Uterus (tissue), 3 donors: ENCODE measurements at regions not wholly inside any gene's neighbourhood (a gene's known extent, or its start where the extent isn't known, plus 50 kb on each side); places are given as distances from the start of the nearest gene placed in this dataset.

Experiments
- DNase-seq, 2 donors: peaks; one replicate each; pipeline ENCODE4 v3.0.0-alpha.2; 2019 to 2020
- H3K27ac ChIP-seq, 2 donors: fragments of 200-600 bp; sonication (generic); 1 replicate in 1 of 2; 2 replicates in 1 of 2; pipeline ENCODE4 v1.5.1; 2016 to 2018
- H3K27me3 ChIP-seq, 2 donors: fragments of 200-600 bp; sonication (generic); one replicate each; pipeline ENCODE4 v1.5.1; 2018 to 2019; ENCODE audit warnings: control low read depth in 1 of 2
- H3K36me3 ChIP-seq, 2 donors: fragments of 200-600 bp; sonication (generic); one replicate each; pipeline ENCODE4 v1.5.1; 2019; ENCODE audit warnings: control low read depth in 1 of 2
- H3K4me1 ChIP-seq, 2 donors: fragments of 200-600 bp; sonication (generic); one replicate each; pipeline ENCODE4 v1.5.1; 2018 to 2019; ENCODE audit warnings: control low read depth in 1 of 2
- H3K4me3 ChIP-seq, 2 donors: fragments of 200-600 bp; sonication (generic); 1 replicate in 1 of 2; 2 replicates in 1 of 2; pipeline ENCODE4 v1.5.1; 2018 to 2019; ENCODE audit warnings: mild to moderate bottlenecking in 1 of 2
- H3K9me3 ChIP-seq, 2 donors: fragments of 200-600 bp; sonication (generic); one replicate each; pipeline ENCODE4 v1.5.1; 2019; ENCODE audit warnings: control low read depth in 1 of 2
- CTCF ChIP-seq, 4 experiments: fragments of 200-600 bp in 2 of 4; fragments of 450-650 bp in 2 of 4; sonication (generic) in 2 of 4; IDR thresholded peaks; one replicate each; pipeline ENCODE4 v1.5.1; 2016 to 2019; ENCODE audit warnings: antibody characterized with exemption in 4 of 4, mild to moderate bottlenecking in 2 of 4, moderate library complexity in 1 of 4
- POLR2A ChIP-seq, 2 donors: fragments of 450-650 bp; IDR thresholded peaks; one replicate each; pipeline ENCODE4 v1.6.1; 2016; ENCODE audit warnings: antibody characterized with exemption in 2 of 2, mild to moderate bottlenecking in 1 of 2, moderate library complexity in 1 of 2
- intact Hi-C: fragments of 100-400 bp; cut with DNase I; formaldehyde crosslinking; loops from one replicate; pipeline ENCODE4 v1.15.1; 2023; ENCODE audit warnings: low total_unique reads
- donor health status: DM: yes; HTN: yes; CAD: no.

GRCh38 chr13:40076765-40077362 lies 421.4 kb downstream of the COG6 start:
- no peaks in the 10 kb centered on the region for H3K9me3 ChIP-seq
- no peak overlapping the region for H3K4me3 ChIP-seq
- no peaks in the 10 kb centered on the region for H3K27me3 ChIP-seq
- DNase-seq: no peak
- no peaks in the 10 kb centered on the region for H3K36me3 ChIP-seq
- TF ChIP-seq POLR2A (IDR thresholded peaks at IDR 0.05) (no peak), CTCF (IDR thresholded peaks at IDR 0.05) (no peak)
- intact Hi-C loops: no loop called here
- H3K4me1 ChIP-seq: no peaks in the 10 kb centered on the region
- H3K27ac ChIP-seq: no peak overlapping the region

- Histone ChIP-seq H3K4me1 (no peaks in the 10 kb centered on the region), H3K9me3 (no peaks in the 10 kb centered on the region), H3K27ac (no peak overlapping the region), H3K4me3 (no peak overlapping the region), H3K36me3 (no peaks in the 10 kb centered on the region), H3K27me3 (no peaks in the 10 kb centered on the region)
- DNase-seq: no peak
- intact Hi-C loops: no loop called here
- TF ChIP-seq CTCF (IDR thresholded peaks at IDR 0.05): no peak
- TF ChIP-seq POLR2A (IDR thresholded peaks at IDR 0.05): no peak
These were observed 422.1 kb downstream of the COG6 start for GRCh38 chr13:40077396-40078027.

GRCh38 chr13:40079721-40080120 lies 424.3 kb downstream of the COG6 start:
- H3K4me1 ChIP-seq: no peaks in the 10 kb centered on the region
- no peak overlapping the region for H3K4me3 ChIP-seq
- intact Hi-C loops: no loop called here
- TF ChIP-seq POLR2A (IDR thresholded peaks at IDR 0.05): no peak
- DNase-seq: no peak
- H3K27ac ChIP-seq: no peak overlapping the region
- no peaks in the 10 kb centered on the region for H3K9me3 ChIP-seq
- no peaks in the 10 kb centered on the region for H3K27me3 ChIP-seq
- no peaks in the 10 kb centered on the region for H3K36me3 ChIP-seq

- Histone ChIP-seq H3K4me1 (no peaks in the 10 kb centered on the region), H3K4me3 (no peak overlapping the region), H3K36me3 (no peaks in the 10 kb centered on the region), H3K27me3 (no peaks in the 10 kb centered on the region), H3K27ac (no peak overlapping the region), H3K9me3 (no peaks in the 10 kb centered on the region)
- DNase-seq: no peak
- intact Hi-C loops: no loop called here
- TF ChIP-seq POLR2A (IDR thresholded peaks at IDR 0.05): no peak
- TF ChIP-seq CTCF (IDR thresholded peaks at IDR 0.05): no peak
These were observed 425.2 kb downstream of the COG6 start for GRCh38 chr13:40080676-40081075.

- H3K27me3 ChIP-seq: no peaks in the 10 kb centered on the region
- intact Hi-C loops: no loop called here
- no peak overlapping the region for H3K27ac ChIP-seq
- DNase-seq: no peak
- no peaks in the 10 kb centered on the region for H3K36me3 ChIP-seq
- no peak overlapping the region for H3K4me3 ChIP-seq
- no peaks in the 10 kb centered on the region for H3K9me3 ChIP-seq
- H3K4me1 ChIP-seq: no peaks in the 10 kb centered on the region
- TF ChIP-seq POLR2A (IDR thresholded peaks at IDR 0.05) (no peak), CTCF (IDR thresholded peaks at IDR 0.05) (no peak)
These were observed 427.2 kb downstream of the COG6 start for GRCh38 chr13:40082639-40083038.
